ENCODE measurements at regions not wholly inside any gene's neighbourhood (a gene's known extent, or its start where the extent isn't known, plus 50 kb on each side); places are given as distances from the start of the nearest gene placed in this dataset.

DNA sequence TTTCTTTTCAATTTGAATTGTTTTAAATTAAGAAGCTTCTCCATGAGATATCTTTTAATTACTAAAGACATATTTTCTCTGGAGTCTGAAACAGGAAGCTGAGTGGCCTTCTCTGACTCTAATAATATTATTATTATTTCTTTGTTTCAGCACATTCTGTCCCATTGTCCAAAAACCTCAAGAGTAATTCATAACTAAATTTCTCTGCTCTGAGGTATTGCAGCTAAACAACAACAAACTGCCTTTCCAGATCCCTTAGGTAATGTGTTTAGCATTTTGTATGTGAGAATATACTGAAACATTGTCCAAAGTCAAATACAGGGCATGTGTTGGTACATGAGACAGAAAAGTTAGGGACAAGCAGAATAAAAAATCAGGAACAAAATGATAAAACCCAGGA is 199.0 kb upstream of the FAR2 start:
- Mint-ChIP-seq H3K4me1 (ENCODE audit: unreplicated experiment) (peaks cover 12% of the 10 kb centered on the region), H3K27me3 (ENCODE audit: unreplicated experiment) (no peaks in the 10 kb centered on the region), H3K36me3 (ENCODE audit: unreplicated experiment) (no peaks in the 10 kb centered on the region), H3K4me3 (ENCODE audit: unreplicated experiment) (no peak overlapping the region), H3K27ac (ENCODE audit: unreplicated experiment) (no peak overlapping the region), H3K9me3 (ENCODE audit: unreplicated experiment) (peaks cover 3% of the 10 kb centered on the region)
- TF ChIP-seq CTCF (IDR thresholded peaks at IDR 0.05), result no peak
- no peak for DNase-seq (ENCODE audit: extremely low spot score, unreplicated experiment)

DNA sequence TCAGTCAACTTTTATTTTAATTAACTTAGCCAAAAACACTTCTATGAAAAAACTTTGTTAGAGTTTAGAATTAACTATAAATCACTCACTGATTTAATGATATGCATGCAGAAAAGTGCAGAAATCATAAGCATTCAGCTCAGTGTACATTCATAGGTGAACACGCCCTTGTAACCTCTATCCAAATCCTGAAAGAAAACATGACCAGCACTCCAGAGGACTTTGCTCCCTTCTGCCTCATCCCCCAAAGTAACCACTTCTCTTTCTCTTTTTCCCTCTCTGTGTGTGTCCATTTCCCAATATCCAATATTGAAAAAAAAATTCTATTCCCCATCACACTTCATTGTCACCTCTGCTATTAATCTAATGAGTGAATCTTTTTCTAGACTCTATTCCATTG is 197.1 kb upstream of the FAR2 start:
- H3K27me3 Mint-ChIP-seq (ENCODE audit: unreplicated experiment), result no peaks in the 10 kb centered on the region
- H3K27ac Mint-ChIP-seq (ENCODE audit: unreplicated experiment), result no peak overlapping the region
- H3K4me1 Mint-ChIP-seq (ENCODE audit: unreplicated experiment), result peaks cover 12% of the 10 kb centered on the region

GRCh38 chr12:28954333-28954732 is 194.7 kb upstream of the FAR2 start:
- no peaks in the 10 kb centered on the region for H3K27me3 Mint-ChIP-seq (ENCODE audit: unreplicated experiment)
- TF ChIP-seq CTCF (IDR thresholded peaks at IDR 0.05), result no peak
- no peak for DNase-seq (ENCODE audit: extremely low spot score, unreplicated experiment)
- no peak overlapping the region for H3K27ac Mint-ChIP-seq (ENCODE audit: unreplicated experiment)
- no peaks in the 10 kb centered on the region for H3K36me3 Mint-ChIP-seq (ENCODE audit: unreplicated experiment)
- H3K9me3 Mint-ChIP-seq (ENCODE audit: unreplicated experiment), result peaks cover 7% of the 10 kb centered on the region
- H3K4me1 Mint-ChIP-seq (ENCODE audit: unreplicated experiment), result peaks cover 15% of the 10 kb centered on the region
- H3K4me3 Mint-ChIP-seq (ENCODE audit: unreplicated experiment), result no peak overlapping the region

More for the DNA sequence above, 197.1 kb upstream of the FAR2 start:
- TF ChIP-seq CTCF (IDR thresholded peaks at IDR 0.05), result no peak
- DNase-seq (ENCODE audit: extremely low spot score, unreplicated experiment), result no peak
- peaks cover 3% of the 10 kb centered on the region for H3K9me3 Mint-ChIP-seq (ENCODE audit: unreplicated experiment)
- no peak overlapping the region for H3K4me3 Mint-ChIP-seq (ENCODE audit: unreplicated experiment)
- H3K36me3 Mint-ChIP-seq (ENCODE audit: unreplicated experiment), result no peaks in the 10 kb centered on the region

GRCh38 chr12:28955491-28955890 is 193.6 kb upstream of the FAR2 start:
- Mint-ChIP-seq H3K27me3 (ENCODE audit: unreplicated experiment) (no peaks in the 10 kb centered on the region), H3K36me3 (ENCODE audit: unreplicated experiment) (no peaks in the 10 kb centered on the region), H3K27ac (ENCODE audit: unreplicated experiment) (no peak overlapping the region), H3K4me3 (ENCODE audit: unreplicated experiment) (no peak overlapping the region), H3K4me1 (ENCODE audit: unreplicated experiment) (peaks cover 6% of the 10 kb centered on the region), H3K9me3 (ENCODE audit: unreplicated experiment) (peaks cover 10% of the 10 kb centered on the region)
- no peak for DNase-seq (ENCODE audit: extremely low spot score, unreplicated experiment)
- no peak for TF ChIP-seq CTCF (IDR thresholded peaks at IDR 0.05)

- H3K4me3 Mint-ChIP-seq (ENCODE audit: unreplicated experiment), result no peak overlapping the region
- H3K27me3 Mint-ChIP-seq (ENCODE audit: unreplicated experiment), result no peaks in the 10 kb centered on the region
- DNase-seq (ENCODE audit: extremely low spot score, unreplicated experiment), result no peak
- H3K4me1 Mint-ChIP-seq (ENCODE audit: unreplicated experiment), result peaks cover 2% of the 10 kb centered on the region
- no peak overlapping the region for H3K27ac Mint-ChIP-seq (ENCODE audit: unreplicated experiment)
- no peaks in the 10 kb centered on the region for H3K36me3 Mint-ChIP-seq (ENCODE audit: unreplicated experiment)
- H3K9me3 Mint-ChIP-seq (ENCODE audit: unreplicated experiment), result peaks cover 7% of the 10 kb centered on the region
- no peak for TF ChIP-seq CTCF (IDR thresholded peaks at IDR 0.05)
Observed at GRCh38 chr12:28955931-28956330, 193.1 kb upstream of the FAR2 start.

Measured in osteocyte (in vitro differentiated cells).